Effector memory CD8-positive, alpha-beta T cell (primary cell): ENCODE measurements at regions not wholly inside any gene's neighbourhood (a gene's known extent, or its start where the extent isn't known, plus 50 kb on each side); places are given as distances from the start of the nearest gene placed in this dataset.

Experiments used
- ATAC-seq: fragments of 150-1000 bp; cut with Tn5 transposase; replicated peaks from 2 replicates; pipeline ENCODE4 v1.10.0; 2021; ENCODE audit warnings: mild to moderate bottlenecking, moderate library complexity
- DNase-seq, 3 experiments: peaks; one replicate each; pipeline ENCODE4 v3.0.0; 2021
- H3K27ac Mint-ChIP-seq, 2 donors: one replicate each; pipeline ENCODE4 v1.8.0; 2022; ENCODE audit warnings: mild to moderate bottlenecking in 2 of 2, mixed read lengths in 2 of 2, moderate library complexity in 2 of 2
- H3K27me3 Mint-ChIP-seq, 2 donors: one replicate each; pipeline ENCODE4 v1.8.0; 2022; ENCODE audit warnings: mixed read lengths in 2 of 2
- H3K36me3 Mint-ChIP-seq: one replicate; pipeline ENCODE4 v1.8.0; 2022; ENCODE audit warnings: mild to moderate bottlenecking, moderate library complexity, mixed read lengths; ENCODE audit not compliant: insufficient read depth
- H3K4me1 Mint-ChIP-seq, 2 donors: one replicate each; pipeline ENCODE4 v1.8.0; 2022; ENCODE audit warnings: low read depth in 2 of 2, mixed read lengths in 2 of 2
- H3K4me3 Mint-ChIP-seq, 2 donors: one replicate each; pipeline ENCODE4 v1.8.0; 2022; ENCODE audit warnings: mild to moderate bottlenecking in 2 of 2, mixed read lengths in 2 of 2, moderate library complexity in 2 of 2
- H3K9me3 Mint-ChIP-seq, 2 donors: one replicate each; pipeline ENCODE4 v1.8.0; 2022; ENCODE audit warnings: mixed read lengths in 2 of 2

GRCh38 chr17:65456368-65457151 is 104.9 kb downstream of the AXIN2 start:
- no peak overlapping the region for H3K4me3 Mint-ChIP-seq
- H3K9me3 Mint-ChIP-seq = no peaks in the 10 kb centered on the region
- H3K4me1 Mint-ChIP-seq = no peaks in the 10 kb centered on the region
- ATAC-seq (no peak), DNase-seq (no peak)
- no peak overlapping the region for H3K27ac Mint-ChIP-seq
- H3K27me3 Mint-ChIP-seq = peaks cover 12 to 15% of the 10 kb centered on the region in 2 donors
- H3K36me3 Mint-ChIP-seq = no peaks in the 10 kb centered on the region

- no peaks in the 10 kb centered on the region for H3K36me3 Mint-ChIP-seq
- peak overlapping the region; percentile 7 to 32 for H3K27ac Mint-ChIP-seq
- no peaks in the 10 kb centered on the region for H3K9me3 Mint-ChIP-seq
- H3K4me3 Mint-ChIP-seq = no peak overlapping the region
- H3K27me3 Mint-ChIP-seq = peaks cover 12 to 21% of the 10 kb centered on the region in 2 donors
- DNase-seq (no peak), ATAC-seq (no peak)
- no peaks in the 10 kb centered on the region for H3K4me1 Mint-ChIP-seq
Observed at GRCh38 chr17:65455972-65456343, 105.5 kb downstream of the AXIN2 start.

- Mint-ChIP-seq H3K27me3 (peaks cover 12 to 24% of the 10 kb centered on the region in 2 donors), H3K27ac (peak overlapping the region; percentile 7 to 32), H3K4me1 (no peaks in the 10 kb centered on the region), H3K9me3 (no peaks in the 10 kb centered on the region), H3K4me3 (no peak overlapping the region), H3K36me3 (no peaks in the 10 kb centered on the region)
- DNase-seq (no peak), ATAC-seq (no peak)
Observed at GRCh38 chr17:65455154-65455971, 106.1 kb downstream of the AXIN2 start.

GRCh38 chr17:65453204-65453931 is 108.1 kb downstream of the AXIN2 start:
- H3K4me3 Mint-ChIP-seq = no peak overlapping the region
- DNase-seq (no peak), ATAC-seq (no peak)
- H3K9me3 Mint-ChIP-seq = no peaks in the 10 kb centered on the region
- H3K27ac Mint-ChIP-seq = no peak overlapping the region
- H3K27me3 Mint-ChIP-seq = peaks cover 9 to 25% of the 10 kb centered on the region in 2 donors
- H3K36me3 Mint-ChIP-seq = no peaks in the 10 kb centered on the region
- no peaks in the 10 kb centered on the region for H3K4me1 Mint-ChIP-seq

- no peak for ATAC-seq
- Mint-ChIP-seq H3K4me3 (no peak overlapping the region), H3K27me3 (peaks cover 23 to 44% of the 10 kb centered on the region in 2 donors), H3K36me3 (no peaks in the 10 kb centered on the region), H3K27ac (peak overlapping the region in 1 of 2 donors; percentile 44), H3K4me1 (no peaks in the 10 kb centered on the region), H3K9me3 (no peaks in the 10 kb centered on the region)
- DNase-seq = no peak
Observed at GRCh38 chr17:65449495-65449894, 112.0 kb downstream of the AXIN2 start.

- no peaks in the 10 kb centered on the region for H3K36me3 Mint-ChIP-seq
- H3K4me1 Mint-ChIP-seq = no peaks in the 10 kb centered on the region
- H3K9me3 Mint-ChIP-seq = peaks cover 0 to 1% of the 10 kb centered on the region in 2 donors
- ATAC-seq (no peak), DNase-seq (no peak)
- H3K27me3 Mint-ChIP-seq = peaks cover 30 to 61% of the 10 kb centered on the region in 2 donors
- no peak overlapping the region for H3K4me3 Mint-ChIP-seq
- H3K27ac Mint-ChIP-seq = no peak overlapping the region
Observed at GRCh38 chr17:65447823-65448222, 113.6 kb downstream of the AXIN2 start.

GRCh38 chr17:65446838-65447526 is 114.5 kb downstream of the AXIN2 start:
- H3K9me3 Mint-ChIP-seq = peaks cover 0 to 1% of the 10 kb centered on the region in 2 donors

GRCh38 chr17:65446043-65446442 is 115.4 kb downstream of the AXIN2 start:
- H3K27me3 Mint-ChIP-seq = peaks cover 36 to 60% of the 10 kb centered on the region in 2 donors
- peaks cover 0 to 1% of the 10 kb centered on the region in 2 donors for H3K9me3 Mint-ChIP-seq

More at GRCh38 chr17:65446838-65447526, 114.5 kb downstream of the AXIN2 start:
- DNase-seq = no peak
- Mint-ChIP-seq H3K4me1 (no peaks in the 10 kb centered on the region), H3K27ac (no peak overlapping the region), H3K4me3 (no peak overlapping the region), H3K36me3 (no peaks in the 10 kb centered on the region), H3K27me3 (peaks cover 30 to 62% of the 10 kb centered on the region in 2 donors)
- ATAC-seq = no peak

GRCh38 chr17:65444049-65444448 is 117.4 kb downstream of the AXIN2 start:
- no peaks in the 10 kb centered on the region for H3K4me1 Mint-ChIP-seq
- no peak overlapping the region for H3K27ac Mint-ChIP-seq
- H3K27me3 Mint-ChIP-seq = peaks cover 55 to 68% of the 10 kb centered on the region in 2 donors
- no peak for ATAC-seq
- no peaks in the 10 kb centered on the region for H3K36me3 Mint-ChIP-seq
- no peak for DNase-seq
- no peak overlapping the region for H3K4me3 Mint-ChIP-seq
- H3K9me3 Mint-ChIP-seq = peaks cover 0 to 1% of the 10 kb centered on the region in 2 donors

More at GRCh38 chr17:65446043-65446442, 115.4 kb downstream of the AXIN2 start:
- Mint-ChIP-seq H3K4me1 (no peaks in the 10 kb centered on the region), H3K4me3 (no peak overlapping the region), H3K27ac (peak overlapping the region in 1 of 2 donors; percentile 6), H3K36me3 (no peaks in the 10 kb centered on the region)
- ATAC-seq = no peak
- no peak for DNase-seq

GRCh38 chr17:65442691-65443090 is 118.8 kb downstream of the AXIN2 start:
- Mint-ChIP-seq H3K4me3 (no peak overlapping the region), H3K36me3 (no peaks in the 10 kb centered on the region), H3K4me1 (no peaks in the 10 kb centered on the region), H3K27me3 (peaks cover 68 to 81% of the 10 kb centered on the region in 2 donors), H3K27ac (no peak overlapping the region), H3K9me3 (peaks cover 0 to 1% of the 10 kb centered on the region in 2 donors)
- ATAC-seq = no peak
- DNase-seq = no peak

- Mint-ChIP-seq H3K4me3 (no peak overlapping the region), H3K36me3 (no peaks in the 10 kb centered on the region), H3K9me3 (peaks cover 0 to 1% of the 10 kb centered on the region in 2 donors), H3K27ac (no peak overlapping the region), H3K4me1 (no peaks in the 10 kb centered on the region), H3K27me3 (peaks cover 68 to 81% of the 10 kb centered on the region in 2 donors)
- DNase-seq = no peak
- no peak for ATAC-seq
Observed at GRCh38 chr17:65442250-65442649, 119.2 kb downstream of the AXIN2 start.

GRCh38 chr17:65441053-65441605 is 120.3 kb downstream of the AXIN2 start:
- H3K4me1 Mint-ChIP-seq = no peaks in the 10 kb centered on the region
- no peaks in the 10 kb centered on the region for H3K36me3 Mint-ChIP-seq
- no peak overlapping the region for H3K27ac Mint-ChIP-seq
- DNase-seq (no peak), ATAC-seq (no peak)
- H3K9me3 Mint-ChIP-seq = peaks cover 0 to 1% of the 10 kb centered on the region in 2 donors
- peaks cover 68 to 76% of the 10 kb centered on the region in 2 donors for H3K27me3 Mint-ChIP-seq
- no peak overlapping the region for H3K4me3 Mint-ChIP-seq
